ENCODE measurements at regions not wholly inside any gene's neighbourhood (a gene's known extent, or its start where the extent isn't known, plus 50 kb on each side); places are given as distances from the start of the nearest gene placed in this dataset.

DNA sequence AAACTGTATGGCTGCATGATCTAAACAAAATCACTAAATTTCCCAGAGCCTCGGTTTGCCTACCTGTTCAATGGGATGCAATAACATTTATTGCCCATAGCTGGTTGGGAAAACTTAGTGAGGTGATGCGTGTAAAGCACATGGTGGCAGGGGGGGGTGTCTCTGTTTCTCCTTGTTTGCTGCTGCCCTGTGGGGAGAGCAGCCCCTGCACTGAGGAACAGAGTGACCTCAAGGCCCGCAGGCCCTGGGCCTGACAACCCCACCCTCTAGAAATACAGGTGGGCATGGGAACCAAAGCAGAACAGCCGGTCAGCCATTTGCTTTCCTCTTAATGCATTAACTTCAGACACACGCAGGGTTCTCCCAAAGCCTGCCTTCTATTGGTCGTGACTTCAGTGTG is 55.1 kb upstream of the SLC66A3 start:
- TF ChIP-seq, protein P1, sequence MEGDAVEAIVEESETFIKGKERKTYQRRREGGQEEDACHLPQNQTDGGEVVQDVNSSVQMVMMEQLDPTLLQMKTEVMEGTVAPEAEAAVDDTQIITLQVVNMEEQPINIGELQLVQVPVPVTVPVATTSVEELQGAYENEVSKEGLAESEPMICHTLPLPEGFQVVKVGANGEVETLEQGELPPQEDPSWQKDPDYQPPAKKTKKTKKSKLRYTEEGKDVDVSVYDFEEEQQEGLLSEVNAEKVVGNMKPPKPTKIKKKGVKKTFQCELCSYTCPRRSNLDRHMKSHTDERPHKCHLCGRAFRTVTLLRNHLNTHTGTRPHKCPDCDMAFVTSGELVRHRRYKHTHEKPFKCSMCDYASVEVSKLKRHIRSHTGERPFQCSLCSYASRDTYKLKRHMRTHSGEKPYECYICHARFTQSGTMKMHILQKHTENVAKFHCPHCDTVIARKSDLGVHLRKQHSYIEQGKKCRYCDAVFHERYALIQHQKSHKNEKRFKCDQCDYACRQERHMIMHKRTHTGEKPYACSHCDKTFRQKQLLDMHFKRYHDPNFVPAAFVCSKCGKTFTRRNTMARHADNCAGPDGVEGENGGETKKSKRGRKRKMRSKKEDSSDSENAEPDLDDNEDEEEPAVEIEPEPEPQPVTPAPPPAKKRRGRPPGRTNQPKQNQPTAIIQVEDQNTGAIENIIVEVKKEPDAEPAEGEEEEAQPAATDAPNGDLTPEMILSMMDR (IDR thresholded peaks at IDR 0.05) = no peak
- no peak for TF ChIP-seq EP300 (IDR thresholded peaks at IDR 0.05)
- TF ChIP-seq POLR2AphosphoS5 (IDR thresholded peaks at IDR 0.05) = no peak
- TF ChIP-seq POLR2A (IDR thresholded peaks at IDR 0.05) = no peak
